ENCODE measurements at regions not wholly inside any gene's neighbourhood (a gene's known extent, or its start where the extent isn't known, plus 50 kb on each side); places are given as distances from the start of the nearest gene placed in this dataset.

DNA sequence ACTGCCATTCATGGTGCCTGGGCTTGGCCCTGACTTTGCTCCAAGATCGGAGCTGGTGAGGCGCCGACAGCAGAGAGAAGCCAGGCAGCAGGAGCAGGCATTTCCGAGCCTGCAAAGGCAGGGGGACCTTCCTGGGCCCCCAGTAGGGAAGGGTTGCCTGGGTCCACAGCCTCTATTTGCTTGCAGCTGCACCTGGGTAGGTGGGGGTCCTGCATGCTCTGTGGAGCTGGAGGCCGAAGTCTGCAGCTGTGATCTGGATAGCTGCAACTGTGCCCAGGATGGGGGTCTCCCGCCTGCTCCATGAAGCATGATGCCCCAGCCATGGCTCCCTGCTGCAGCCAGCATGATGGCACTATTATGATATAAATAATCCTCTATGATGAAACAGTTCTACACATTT, 2144.2 kb downstream of the PCDH9 start:
- Histone ChIP-seq H3K27ac (ENCODE audit: low read depth, low read length) (no peak overlapping the region), H3F3A (ENCODE audit: control insufficient read depth, insufficient read depth) (no peaks in the 10 kb centered on the region), H3K4me1 (ENCODE audit: control insufficient read depth, low read length) (no peaks in the 10 kb centered on the region), H3K4me2 (ENCODE audit: low read length) (no peak overlapping the region), H3K9me2 (replicated peaks; ENCODE audit: control insufficient read depth, low read length) (no peaks in the 10 kb centered on the region), H3K79me2 (ENCODE audit: control insufficient read depth, low read length) (no peaks in the 10 kb centered on the region), H3K36me3 (ENCODE audit: control insufficient read depth, low read length) (no peaks in the 10 kb centered on the region), H3K9me3 (ENCODE audit: control insufficient read depth, insufficient read depth, low read length) (no peaks in the 10 kb centered on the region), H3K4me3 (ENCODE audit: low read length) (no peak overlapping the region), H3K27me3 (ENCODE audit: control insufficient read depth, low read length) (no peaks in the 10 kb centered on the region), H4K20me1 (ENCODE audit: control insufficient read depth, insufficient read depth, low read depth, low read length) (no peaks in the 10 kb centered on the region)
- no peak for TF ChIP-seq EZH2phosphoT487 (IDR thresholded peaks at IDR 0.05; ENCODE audit: borderline replicate concordance, low read length)
- TF ChIP-seq, protein P1, sequence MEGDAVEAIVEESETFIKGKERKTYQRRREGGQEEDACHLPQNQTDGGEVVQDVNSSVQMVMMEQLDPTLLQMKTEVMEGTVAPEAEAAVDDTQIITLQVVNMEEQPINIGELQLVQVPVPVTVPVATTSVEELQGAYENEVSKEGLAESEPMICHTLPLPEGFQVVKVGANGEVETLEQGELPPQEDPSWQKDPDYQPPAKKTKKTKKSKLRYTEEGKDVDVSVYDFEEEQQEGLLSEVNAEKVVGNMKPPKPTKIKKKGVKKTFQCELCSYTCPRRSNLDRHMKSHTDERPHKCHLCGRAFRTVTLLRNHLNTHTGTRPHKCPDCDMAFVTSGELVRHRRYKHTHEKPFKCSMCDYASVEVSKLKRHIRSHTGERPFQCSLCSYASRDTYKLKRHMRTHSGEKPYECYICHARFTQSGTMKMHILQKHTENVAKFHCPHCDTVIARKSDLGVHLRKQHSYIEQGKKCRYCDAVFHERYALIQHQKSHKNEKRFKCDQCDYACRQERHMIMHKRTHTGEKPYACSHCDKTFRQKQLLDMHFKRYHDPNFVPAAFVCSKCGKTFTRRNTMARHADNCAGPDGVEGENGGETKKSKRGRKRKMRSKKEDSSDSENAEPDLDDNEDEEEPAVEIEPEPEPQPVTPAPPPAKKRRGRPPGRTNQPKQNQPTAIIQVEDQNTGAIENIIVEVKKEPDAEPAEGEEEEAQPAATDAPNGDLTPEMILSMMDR (IDR thresholded peaks at IDR 0.05; ENCODE audit: low read depth, low read length, poor library complexity, severe bottlenecking), result no peak

DNA sequence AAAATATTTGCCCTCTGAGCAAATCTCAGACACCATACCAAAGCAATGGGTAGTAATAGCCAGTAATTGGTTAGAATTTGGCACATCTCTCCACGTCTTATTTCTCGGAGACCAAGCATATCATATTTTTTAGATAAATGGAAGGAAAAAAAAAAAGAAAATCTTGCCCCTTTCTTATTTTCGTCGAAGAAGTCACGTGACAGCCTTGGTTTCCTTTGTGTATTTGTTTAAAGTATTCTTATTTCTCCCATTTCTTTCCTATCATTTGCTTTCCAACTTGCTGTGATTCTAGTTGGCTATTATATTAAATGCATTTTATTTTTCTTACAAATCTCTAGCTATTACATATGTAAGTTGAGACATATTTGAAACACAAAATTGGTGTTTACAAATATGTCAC, 2155.9 kb downstream of the PCDH9 start:
- H3K9me2 ChIP-seq (replicated peaks; ENCODE audit: control insufficient read depth, low read length), result no peaks in the 10 kb centered on the region
- H3K4me3 ChIP-seq (ENCODE audit: low read length), result no peak overlapping the region
- H3K9me3 ChIP-seq (ENCODE audit: control insufficient read depth, insufficient read depth, low read length), result no peaks in the 10 kb centered on the region
- H3K4me1 ChIP-seq (ENCODE audit: control insufficient read depth, low read length), result no peaks in the 10 kb centered on the region
- H3F3A ChIP-seq (ENCODE audit: control insufficient read depth, insufficient read depth), result no peaks in the 10 kb centered on the region
- H3K27me3 ChIP-seq (ENCODE audit: control insufficient read depth, low read length), result no peaks in the 10 kb centered on the region
- H3K36me3 ChIP-seq (ENCODE audit: control insufficient read depth, low read length), result no peaks in the 10 kb centered on the region
- TF ChIP-seq, protein P1 (IDR thresholded peaks at IDR 0.05; ENCODE audit: low read depth, low read length, poor library complexity, severe bottlenecking), result no peak
- no peak for TF ChIP-seq EZH2phosphoT487 (IDR thresholded peaks at IDR 0.05; ENCODE audit: borderline replicate concordance, low read length)
- H3K27ac ChIP-seq (ENCODE audit: low read depth, low read length), result no peak overlapping the region
- no peaks in the 10 kb centered on the region for H4K20me1 ChIP-seq (ENCODE audit: control insufficient read depth, insufficient read depth, low read depth, low read length)
- H3K4me2 ChIP-seq (ENCODE audit: low read length), result no peak overlapping the region
- H3K79me2 ChIP-seq (ENCODE audit: control insufficient read depth, low read length), result no peaks in the 10 kb centered on the region

DNA sequence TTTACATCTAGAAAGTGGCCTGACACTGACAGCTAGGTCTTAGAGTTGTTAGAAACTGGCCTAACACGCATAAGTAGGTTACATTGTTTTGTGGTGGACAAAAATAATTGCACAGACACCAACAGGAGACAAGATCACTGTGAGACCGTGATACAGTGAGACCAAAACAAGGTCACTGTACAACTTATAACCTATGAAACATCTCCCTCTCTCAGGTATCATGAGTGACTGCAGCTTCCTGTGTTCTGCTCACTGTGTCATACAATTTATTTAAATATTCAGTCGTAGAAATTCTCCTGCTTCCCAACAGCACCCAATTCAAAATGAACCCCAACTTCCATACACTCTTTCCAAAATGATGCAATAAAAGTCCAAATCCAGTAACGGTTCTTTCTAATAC, 2165.2 kb downstream of the PCDH9 start:
- no peaks in the 10 kb centered on the region for H3F3A ChIP-seq (ENCODE audit: control insufficient read depth, insufficient read depth)
- no peak overlapping the region for H3K4me3 ChIP-seq (ENCODE audit: low read length)
- no peaks in the 10 kb centered on the region for H4K20me1 ChIP-seq (ENCODE audit: control insufficient read depth, insufficient read depth, low read depth, low read length)
- no peaks in the 10 kb centered on the region for H3K36me3 ChIP-seq (ENCODE audit: control insufficient read depth, low read length)
- TF ChIP-seq EZH2phosphoT487 (IDR thresholded peaks at IDR 0.05; ENCODE audit: borderline replicate concordance, low read length), result no peak
- TF ChIP-seq, protein P1 (IDR thresholded peaks at IDR 0.05; ENCODE audit: low read depth, low read length, poor library complexity, severe bottlenecking), result no peak
- H3K27ac ChIP-seq (ENCODE audit: low read depth, low read length), result no peak overlapping the region
- no peaks in the 10 kb centered on the region for H3K27me3 ChIP-seq (ENCODE audit: control insufficient read depth, low read length)
- no peak overlapping the region for H3K4me2 ChIP-seq (ENCODE audit: low read length)
- no peaks in the 10 kb centered on the region for H3K9me2 ChIP-seq (replicated peaks; ENCODE audit: control insufficient read depth, low read length)
- no peaks in the 10 kb centered on the region for H3K9me3 ChIP-seq (ENCODE audit: control insufficient read depth, insufficient read depth, low read length)
- H3K4me1 ChIP-seq (ENCODE audit: control insufficient read depth, low read length), result no peaks in the 10 kb centered on the region
- no peaks in the 10 kb centered on the region for H3K79me2 ChIP-seq (ENCODE audit: control insufficient read depth, low read length)

DNA sequence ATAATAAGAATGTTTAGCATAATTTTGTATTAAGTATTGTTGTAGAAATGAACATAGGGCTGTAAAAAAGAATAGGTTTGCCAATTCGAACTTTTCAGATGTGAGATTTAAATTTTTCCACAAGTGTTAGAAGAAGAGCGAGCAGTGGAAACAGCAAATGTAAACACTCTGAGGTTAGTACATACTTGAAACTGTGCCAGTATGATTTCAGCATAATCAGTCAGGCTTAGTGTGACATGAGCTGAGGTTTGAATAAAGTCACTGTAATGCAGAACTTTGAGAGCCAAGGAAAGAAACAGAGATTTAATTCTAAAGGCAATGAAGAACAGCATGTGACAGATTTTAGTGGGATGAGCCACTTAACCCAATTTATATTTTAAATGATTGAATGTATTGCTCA, 2166.4 kb downstream of the PCDH9 start:
- H3K36me3 ChIP-seq (ENCODE audit: control insufficient read depth, low read length), result no peaks in the 10 kb centered on the region
- no peaks in the 10 kb centered on the region for H3K4me1 ChIP-seq (ENCODE audit: control insufficient read depth, low read length)
- H3K27ac ChIP-seq (ENCODE audit: low read depth, low read length), result no peak overlapping the region
- no peaks in the 10 kb centered on the region for H4K20me1 ChIP-seq (ENCODE audit: control insufficient read depth, insufficient read depth, low read depth, low read length)
- H3K9me3 ChIP-seq (ENCODE audit: control insufficient read depth, insufficient read depth, low read length), result no peaks in the 10 kb centered on the region
- H3K27me3 ChIP-seq (ENCODE audit: control insufficient read depth, low read length), result no peaks in the 10 kb centered on the region
- no peak overlapping the region for H3K4me3 ChIP-seq (ENCODE audit: low read length)
- H3K9me2 ChIP-seq (replicated peaks; ENCODE audit: control insufficient read depth, low read length), result no peaks in the 10 kb centered on the region
- no peaks in the 10 kb centered on the region for H3F3A ChIP-seq (ENCODE audit: control insufficient read depth, insufficient read depth)
- no peaks in the 10 kb centered on the region for H3K79me2 ChIP-seq (ENCODE audit: control insufficient read depth, low read length)
- no peak for TF ChIP-seq EZH2phosphoT487 (IDR thresholded peaks at IDR 0.05; ENCODE audit: borderline replicate concordance, low read length)
- TF ChIP-seq, protein P1 (IDR thresholded peaks at IDR 0.05; ENCODE audit: low read depth, low read length, poor library complexity, severe bottlenecking), result no peak
- H3K4me2 ChIP-seq (ENCODE audit: low read length), result no peak overlapping the region
